ENCODE measurements at regions not wholly inside any gene's neighbourhood (a gene's known extent, or its start where the extent isn't known, plus 50 kb on each side); places are given as distances from the start of the nearest gene placed in this dataset.

DNA sequence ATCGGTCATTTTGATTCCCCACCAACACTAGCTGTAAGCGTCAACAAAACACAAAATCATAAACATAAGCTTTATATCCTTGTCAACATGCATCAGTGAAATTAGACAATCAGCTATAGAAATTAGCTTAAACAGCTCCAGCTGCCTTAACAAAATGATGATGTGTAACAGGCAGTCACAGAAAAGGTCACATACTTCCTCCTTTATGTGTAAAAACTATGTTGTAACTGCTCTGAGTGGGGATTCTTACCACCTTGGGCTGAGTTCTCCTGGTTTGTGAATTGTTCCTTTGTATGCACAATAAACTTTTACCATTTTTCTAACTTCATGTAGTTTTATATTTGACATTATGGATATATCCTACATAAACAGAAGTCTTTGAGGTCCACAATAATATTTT, 73.9 kb upstream of the MAP9 start:
- peaks cover 2% of the 10 kb centered on the region for H3K9me3 Mint-ChIP-seq (ENCODE audit: low read depth, unreplicated experiment)
- intact Hi-C loops (cut with micrococcal nuclease; ENCODE audit: unreplicated experiment) = no loop called here
- BruUV-seq (replicated peaks) = no TSS peak
- H3K27me3 Mint-ChIP-seq (ENCODE audit: unreplicated experiment) = no peaks in the 10 kb centered on the region
- no peaks in the 10 kb centered on the region for H3K36me3 Mint-ChIP-seq (ENCODE audit: insufficient read depth, unreplicated experiment)
- TF ChIP-seq, protein P1, sequence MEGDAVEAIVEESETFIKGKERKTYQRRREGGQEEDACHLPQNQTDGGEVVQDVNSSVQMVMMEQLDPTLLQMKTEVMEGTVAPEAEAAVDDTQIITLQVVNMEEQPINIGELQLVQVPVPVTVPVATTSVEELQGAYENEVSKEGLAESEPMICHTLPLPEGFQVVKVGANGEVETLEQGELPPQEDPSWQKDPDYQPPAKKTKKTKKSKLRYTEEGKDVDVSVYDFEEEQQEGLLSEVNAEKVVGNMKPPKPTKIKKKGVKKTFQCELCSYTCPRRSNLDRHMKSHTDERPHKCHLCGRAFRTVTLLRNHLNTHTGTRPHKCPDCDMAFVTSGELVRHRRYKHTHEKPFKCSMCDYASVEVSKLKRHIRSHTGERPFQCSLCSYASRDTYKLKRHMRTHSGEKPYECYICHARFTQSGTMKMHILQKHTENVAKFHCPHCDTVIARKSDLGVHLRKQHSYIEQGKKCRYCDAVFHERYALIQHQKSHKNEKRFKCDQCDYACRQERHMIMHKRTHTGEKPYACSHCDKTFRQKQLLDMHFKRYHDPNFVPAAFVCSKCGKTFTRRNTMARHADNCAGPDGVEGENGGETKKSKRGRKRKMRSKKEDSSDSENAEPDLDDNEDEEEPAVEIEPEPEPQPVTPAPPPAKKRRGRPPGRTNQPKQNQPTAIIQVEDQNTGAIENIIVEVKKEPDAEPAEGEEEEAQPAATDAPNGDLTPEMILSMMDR (IDR thresholded peaks at IDR 0.05; ENCODE audit: unreplicated experiment) = no peak
- H3K4me3 Mint-ChIP-seq (ENCODE audit: low read depth, unreplicated experiment) = no peak overlapping the region
- DNase-seq = no peak
- CTCF ChIA-PET = no interaction called here
- H3K4me1 Mint-ChIP-seq (ENCODE audit: low read depth, unreplicated experiment) = no peaks in the 10 kb centered on the region
- no peak overlapping the region for H3K27ac Mint-ChIP-seq (ENCODE audit: unreplicated experiment)

DNA sequence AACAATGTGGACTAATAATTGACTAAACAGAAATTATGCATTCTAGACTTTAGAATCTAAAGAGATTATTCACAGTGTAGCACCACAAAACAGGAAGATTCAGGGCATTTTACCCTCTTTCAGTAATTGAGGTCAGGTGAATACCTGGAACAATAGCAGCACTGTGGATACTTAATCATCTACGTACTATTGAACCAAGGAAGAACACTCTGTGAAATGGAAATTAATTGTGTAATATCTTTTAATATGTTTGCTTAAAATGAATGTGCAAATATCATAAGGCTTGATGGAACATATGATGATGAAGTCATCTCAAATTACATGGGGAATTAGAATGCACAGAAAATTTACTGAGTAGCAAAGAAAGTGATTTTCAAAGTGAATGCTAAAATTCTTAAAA, 68.5 kb upstream of the MAP9 start:
- CTCF ChIA-PET = no interaction called here

DNA sequence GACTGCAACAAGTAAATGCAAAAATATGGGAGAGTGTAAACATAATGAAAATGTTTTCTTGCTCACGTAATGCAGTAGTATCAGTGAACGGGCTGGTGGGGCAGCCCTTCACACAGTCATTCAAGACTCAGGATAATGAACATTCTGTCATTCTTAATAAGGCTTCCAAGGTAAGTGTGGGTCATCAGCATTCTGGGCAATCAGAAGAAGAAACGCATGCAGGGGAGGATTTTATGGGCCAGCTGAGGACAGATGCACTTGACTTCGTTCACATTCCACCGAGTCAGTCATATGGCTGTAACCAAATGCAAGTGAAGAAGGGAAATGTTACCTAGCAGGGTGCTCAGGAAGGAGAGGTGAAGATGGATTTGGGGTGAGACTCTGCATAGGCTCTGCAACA, 68.0 kb upstream of the MAP9 start:
- intact Hi-C loops (cut with micrococcal nuclease; ENCODE audit: unreplicated experiment) = loop anchor here (5.0 kb wide), 1 partner anchor 233 kb away; no protein-coding TSS in a partner anchor
- H3K27ac Mint-ChIP-seq (ENCODE audit: unreplicated experiment) = peak overlapping the region; percentile 12
- no TSS peak for BruUV-seq (replicated peaks)
- H3K4me1 Mint-ChIP-seq (ENCODE audit: low read depth, unreplicated experiment) = peaks cover 30% of the 10 kb centered on the region
- TF ChIP-seq, protein P1 (IDR thresholded peaks at IDR 0.05; ENCODE audit: unreplicated experiment) = no peak
- no peaks in the 10 kb centered on the region for H3K27me3 Mint-ChIP-seq (ENCODE audit: unreplicated experiment)
- DNase-seq = no peak
- H3K36me3 Mint-ChIP-seq (ENCODE audit: insufficient read depth, unreplicated experiment) = no peaks in the 10 kb centered on the region
- peaks cover 2% of the 10 kb centered on the region for H3K9me3 Mint-ChIP-seq (ENCODE audit: low read depth, unreplicated experiment)
- CTCF ChIA-PET = no interaction called here
- H3K4me3 Mint-ChIP-seq (ENCODE audit: low read depth, unreplicated experiment) = no peak overlapping the region

More for the DNA sequence above, 68.5 kb upstream of the MAP9 start:
- H3K9me3 Mint-ChIP-seq (ENCODE audit: low read depth, unreplicated experiment) = peaks cover 2% of the 10 kb centered on the region
- TF ChIP-seq, protein P1 (IDR thresholded peaks at IDR 0.05; ENCODE audit: unreplicated experiment) = no peak
- H3K27ac Mint-ChIP-seq (ENCODE audit: unreplicated experiment) = peak overlapping the region; percentile 12
- H3K4me3 Mint-ChIP-seq (ENCODE audit: low read depth, unreplicated experiment) = no peak overlapping the region
- intact Hi-C loops (cut with micrococcal nuclease; ENCODE audit: unreplicated experiment) = no loop called here
- no peak for DNase-seq
- H3K27me3 Mint-ChIP-seq (ENCODE audit: unreplicated experiment) = no peaks in the 10 kb centered on the region
- H3K4me1 Mint-ChIP-seq (ENCODE audit: low read depth, unreplicated experiment) = peaks cover 30% of the 10 kb centered on the region
- no peaks in the 10 kb centered on the region for H3K36me3 Mint-ChIP-seq (ENCODE audit: insufficient read depth, unreplicated experiment)
- BruUV-seq (replicated peaks) = no TSS peak

DNA sequence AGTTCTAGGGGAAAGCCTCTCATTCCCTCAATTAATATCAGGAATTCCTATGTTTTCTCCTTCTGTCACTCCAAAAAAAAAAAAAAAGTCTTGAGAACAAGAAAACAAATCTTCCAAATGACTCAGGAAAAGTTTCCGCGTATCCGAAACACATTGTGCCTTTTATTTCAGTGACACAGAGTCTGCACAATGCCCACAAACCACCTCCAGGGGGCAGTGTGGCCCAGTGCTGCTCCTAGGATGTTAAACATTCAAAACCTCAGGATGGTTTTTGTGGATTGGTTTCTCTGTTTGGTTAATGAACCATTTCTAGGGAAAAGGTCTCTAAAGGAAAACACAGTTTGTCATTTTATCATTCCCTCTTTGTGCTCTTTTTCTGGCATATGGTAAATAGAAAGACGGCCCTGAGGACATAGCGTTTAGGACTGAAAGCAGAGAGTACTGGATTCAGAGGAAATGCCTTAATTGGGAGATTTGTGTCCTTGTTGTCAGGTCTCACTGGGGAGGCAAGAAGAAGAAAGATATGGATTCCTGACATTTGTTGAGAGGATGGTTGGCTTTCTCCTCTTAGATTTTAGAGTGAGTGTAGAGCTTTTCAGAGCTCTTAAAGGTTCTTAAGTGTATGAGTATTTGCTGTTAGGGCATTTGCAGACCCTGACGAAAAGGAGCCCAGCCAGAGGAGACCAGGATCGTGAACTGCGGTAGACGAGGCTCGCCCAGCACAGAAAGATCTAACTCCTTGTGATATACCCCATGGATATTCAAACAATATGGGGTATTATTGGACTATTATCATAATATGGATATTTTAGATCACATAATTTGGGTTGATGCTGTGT, 65.7 kb upstream of the MAP9 start:
- H3K27ac Mint-ChIP-seq (ENCODE audit: unreplicated experiment) = peak overlapping the region; percentile 75

More for the DNA sequence above, 65.7 kb upstream of the MAP9 start:
- no peaks in the 10 kb centered on the region for H3K36me3 Mint-ChIP-seq (ENCODE audit: insufficient read depth, unreplicated experiment)
- no TSS peak for BruUV-seq (replicated peaks)
- TF ChIP-seq, protein P1 (IDR thresholded peaks at IDR 0.05; ENCODE audit: unreplicated experiment) = peak; percentile 68
- CTCF ChIA-PET = no interaction called here
- DNase-seq = peak; percentile 81
- no peaks in the 10 kb centered on the region for H3K9me3 Mint-ChIP-seq (ENCODE audit: low read depth, unreplicated experiment)
- H3K4me3 Mint-ChIP-seq (ENCODE audit: low read depth, unreplicated experiment) = peak overlapping the region; percentile 54
- H3K4me1 Mint-ChIP-seq (ENCODE audit: low read depth, unreplicated experiment) = peaks cover 30% of the 10 kb centered on the region
- intact Hi-C loops (cut with micrococcal nuclease; ENCODE audit: unreplicated experiment) = loop anchor here (1.0 to 5.0 kb wide), 2 partner anchors 235 to 345 kb away; no protein-coding TSS in a partner anchor
- no peaks in the 10 kb centered on the region for H3K27me3 Mint-ChIP-seq (ENCODE audit: unreplicated experiment)
